PC-9 (cell line): ENCODE measurements at regions not wholly inside any gene's neighbourhood (a gene's known extent, or its start where the extent isn't known, plus 50 kb on each side); places are given as distances from the start of the nearest gene placed in this dataset.

Experiments used
- CTCF ChIP-seq: fragments of 200-600 bp; sonication (generic); conservative IDR thresholded peaks from 2 replicates; pipeline ENCODE4 v1.6.1; 2017; ENCODE audit warnings: mixed run types, antibody characterized with exemption, mild to moderate bottlenecking, moderate library complexity
- EZH2 ChIP-seq: fragments of 200-600 bp; sonication (generic); IDR thresholded peaks from 2 replicates; pipeline ENCODE4 v1.8.0; 2017; ENCODE audit warnings: antibody characterized with exemption, low read depth

- no peak for TF ChIP-seq CTCF
- no peak for TF ChIP-seq EZH2
Measured at GRCh38 chr14:66139432-66139831, 346.7 kb upstream of the CCDC196 start.
